HG02588 (cell line): ENCODE measurements at regions not wholly inside any gene's neighbourhood (a gene's known extent, or its start where the extent isn't known, plus 50 kb on each side); places are given as distances from the start of the nearest gene placed in this dataset.

Experiments used
- ATAC-seq: cut with Tn5 transposase; IDR thresholded peaks from one replicate; pipeline ENCODE4 v1.9.1; 2021; ENCODE audit warnings: mild to moderate bottlenecking, moderate library complexity; ENCODE audit not compliant: unreplicated experiment

- ATAC-seq, result no peak
These were observed 292.0 kb downstream of the ASXL3 start for GRCh38 chr18:33870059-33870458.

- no peak for ATAC-seq
These were observed 288.4 kb downstream of the ASXL3 start for GRCh38 chr18:33866386-33866785.

GRCh38 chr18:33863912-33864311 is 285.9 kb downstream of the ASXL3 start:
- no peak for ATAC-seq

- no peak for ATAC-seq
These were observed 276.8 kb downstream of the ASXL3 start for GRCh38 chr18:33854827-33855139.

GRCh38 chr18:33854086-33854826 is 276.2 kb downstream of the ASXL3 start:
- ATAC-seq, result no peak

- ATAC-seq, result no peak
These were observed 275.2 kb downstream of the ASXL3 start for GRCh38 chr18:33853187-33853586.

- no peak for ATAC-seq
These were observed 273.6 kb downstream of the ASXL3 start for GRCh38 chr18:33851546-33852078.

- ATAC-seq, result no peak
These were observed 271.7 kb downstream of the ASXL3 start for GRCh38 chr18:33849731-33850130.

GRCh38 chr18:33844232-33844631 is 266.2 kb downstream of the ASXL3 start:
- ATAC-seq, result no peak

- no peak for ATAC-seq
These were observed 263.4 kb downstream of the ASXL3 start for GRCh38 chr18:33841221-33841967.

GRCh38 chr18:33840212-33840593 is 262.2 kb downstream of the ASXL3 start:
- no peak for ATAC-seq

GRCh38 chr18:33839452-33840211 is 261.6 kb downstream of the ASXL3 start:
- no peak for ATAC-seq

- ATAC-seq, result no peak
These were observed 260.0 kb downstream of the ASXL3 start for GRCh38 chr18:33838054-33838453.

GRCh38 chr18:33837191-33837590 is 259.2 kb downstream of the ASXL3 start:
- no peak for ATAC-seq

GRCh38 chr18:33836564-33836963 is 258.5 kb downstream of the ASXL3 start:
- ATAC-seq, result no peak

GRCh38 chr18:33835419-33835818 is 257.4 kb downstream of the ASXL3 start:
- no peak for ATAC-seq

- ATAC-seq, result no peak
These were observed 255.8 kb downstream of the ASXL3 start for GRCh38 chr18:33833842-33834241.

GRCh38 chr18:33831424-33831823 is 253.4 kb downstream of the ASXL3 start:
- no peak for ATAC-seq

- no peak for ATAC-seq
These were observed 252.2 kb downstream of the ASXL3 start for GRCh38 chr18:33830213-33830612.

- ATAC-seq, result no peak
These were observed 250.9 kb downstream of the ASXL3 start for GRCh38 chr18:33828949-33829348.

- no peak for ATAC-seq
These were observed 248.1 kb downstream of the ASXL3 start for GRCh38 chr18:33826151-33826550.

- ATAC-seq, result no peak
These were observed 243.5 kb downstream of the ASXL3 start for GRCh38 chr18:33821503-33821902.
